ENCODE measurements at regions not wholly inside any gene's neighbourhood (a gene's known extent, or its start where the extent isn't known, plus 50 kb on each side); places are given as distances from the start of the nearest gene placed in this dataset.
"Not testable (repeated sequence)": the region's sequence is repeated elsewhere in the genome, so short reads cannot be mapped to it uniquely, and the experiment has no call there.

- DNase-seq, result no peak
Observed at GRCh38 chr11:70595452-70595851, 197.1 kb downstream of the CTTN start.

- no peak for DNase-seq
Observed at GRCh38 chr11:70596091-70596490, 197.8 kb downstream of the CTTN start.

- DNase-seq, result no peak
Observed at GRCh38 chr11:70597006-70597555, 198.8 kb downstream of the CTTN start.

- DNase-seq, result no peak
Observed at GRCh38 chr11:70597751-70598625, 199.7 kb downstream of the CTTN start.

GRCh38 chr11:70600911-70601415 is 202.6 kb downstream of the CTTN start:
- not testable (repeated sequence) for DNase-seq

- DNase-seq, result no peak
Observed at GRCh38 chr11:70601861-70602538, 203.7 kb downstream of the CTTN start.

- no peak for DNase-seq
Observed at GRCh38 chr11:70603114-70603755, 204.9 kb downstream of the CTTN start.

GRCh38 chr11:70603756-70604211 is 205.5 kb downstream of the CTTN start:
- DNase-seq, result no peak

GRCh38 chr11:70604221-70604620 is 205.9 kb downstream of the CTTN start:
- no peak for DNase-seq

- no peak for DNase-seq
Observed at GRCh38 chr11:70604630-70605467, 206.5 kb downstream of the CTTN start.

- no peak for DNase-seq
Observed at GRCh38 chr11:70605468-70605815, 207.1 kb downstream of the CTTN start.

- DNase-seq, result no peak
Observed at GRCh38 chr11:70605846-70606245, 207.5 kb downstream of the CTTN start.

GRCh38 chr11:70606248-70606950 is 208.1 kb downstream of the CTTN start:
- DNase-seq, result no peak

- DNase-seq, result no peak
Observed at GRCh38 chr11:70606951-70607330, 208.6 kb downstream of the CTTN start.

- no peak for DNase-seq
Observed at GRCh38 chr11:70607561-70607960, 209.2 kb downstream of the CTTN start.

GRCh38 chr11:70608568-70609470 is 210.5 kb downstream of the CTTN start:
- DNase-seq, result no peak

- no peak for DNase-seq
Observed at GRCh38 chr11:70610566-70611565, 212.5 kb downstream of the CTTN start.

- DNase-seq, result no peak
Observed at GRCh38 chr11:70611821-70612220, 213.5 kb downstream of the CTTN start.

GRCh38 chr11:70612459-70613141 is 214.3 kb downstream of the CTTN start:
- no peak for DNase-seq

Data from NCI-H446 treated with DMSO at 0.1 percent for 48 hours (cell line).